KG1 (cell line): ENCODE measurements at regions not wholly inside any gene's neighbourhood (a gene's known extent, or its start where the extent isn't known, plus 50 kb on each side); places are given as distances from the start of the nearest gene placed in this dataset.

Experiments
- DNase-seq: peaks from one replicate; lab custom pipeline; 2025; lab: John Stamatoyannopoulos, UW

DNA sequence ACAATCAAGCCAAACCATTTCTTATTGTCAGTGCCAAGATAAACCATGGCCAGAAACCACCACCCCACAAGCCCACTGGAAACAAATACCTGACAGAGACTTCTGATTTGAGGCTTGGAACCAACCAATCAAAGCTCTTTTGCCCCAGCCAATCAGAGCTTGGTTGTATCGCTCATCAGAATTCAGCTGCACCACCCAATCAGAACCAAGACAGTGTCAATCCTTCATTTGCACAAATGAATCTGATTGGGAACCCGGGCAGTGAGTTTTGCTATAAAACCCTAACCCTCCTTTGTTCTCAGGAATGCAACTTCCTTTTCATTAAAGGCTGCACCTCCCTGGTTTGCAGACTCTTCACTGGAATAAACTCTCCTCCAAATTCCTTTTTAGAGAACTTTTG lies 87.4 kb downstream of the ELAPOR2 start:
- no peak for DNase-seq

DNA sequence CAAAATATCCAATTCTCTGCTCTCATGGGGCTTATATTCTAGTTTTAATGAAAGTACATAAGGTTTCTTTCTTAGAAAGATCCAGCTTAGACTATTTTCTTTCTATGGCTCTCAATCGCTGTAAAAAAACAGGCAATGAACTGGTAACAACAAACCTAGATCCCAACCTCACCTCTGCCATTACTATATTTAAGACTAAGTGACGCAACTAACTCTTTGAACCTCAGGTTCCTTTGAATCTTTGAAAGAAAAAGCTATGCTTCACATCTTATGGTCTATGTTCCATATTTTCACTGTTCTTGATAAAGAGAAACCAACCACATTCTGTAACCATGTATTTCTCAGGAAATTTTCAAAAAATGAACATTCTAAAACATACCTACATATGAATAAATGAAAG lies 88.5 kb downstream of the ELAPOR2 start:
- no peak for DNase-seq

GRCh38 chr7:86970547-86970946 lies 88.9 kb downstream of the ELAPOR2 start:
- no peak for DNase-seq

- no peak for DNase-seq
These were observed 89.6 kb downstream of the ELAPOR2 start for GRCh38 chr7:86969865-86970264.

DNA sequence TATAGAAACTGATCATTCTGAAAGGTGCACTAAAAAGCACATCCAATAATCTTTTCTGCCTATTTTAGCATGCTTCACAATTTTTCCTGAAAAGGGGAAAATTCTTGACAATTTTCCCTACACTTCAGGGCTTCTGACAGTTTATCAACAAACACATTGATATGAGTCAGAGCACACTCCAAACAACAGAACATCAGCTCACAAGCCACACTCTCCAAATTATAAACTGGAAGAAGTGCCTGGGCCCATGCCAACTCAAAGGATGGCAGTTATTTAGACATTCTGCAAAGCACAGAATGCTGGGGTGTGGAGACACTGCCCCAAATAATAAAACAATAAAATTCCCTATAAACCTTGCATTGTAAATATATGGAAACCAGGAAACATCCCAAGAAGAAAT lies 90.8 kb downstream of the ELAPOR2 start:
- DNase-seq, result no peak

GRCh38 chr7:86966916-86967315 lies 92.5 kb downstream of the ELAPOR2 start:
- no peak for DNase-seq

GRCh38 chr7:86965727-86966120 lies 93.7 kb downstream of the ELAPOR2 start:
- DNase-seq, result no peak

- DNase-seq, result no peak
These were observed 94.3 kb downstream of the ELAPOR2 start for GRCh38 chr7:86964973-86965726.

DNA sequence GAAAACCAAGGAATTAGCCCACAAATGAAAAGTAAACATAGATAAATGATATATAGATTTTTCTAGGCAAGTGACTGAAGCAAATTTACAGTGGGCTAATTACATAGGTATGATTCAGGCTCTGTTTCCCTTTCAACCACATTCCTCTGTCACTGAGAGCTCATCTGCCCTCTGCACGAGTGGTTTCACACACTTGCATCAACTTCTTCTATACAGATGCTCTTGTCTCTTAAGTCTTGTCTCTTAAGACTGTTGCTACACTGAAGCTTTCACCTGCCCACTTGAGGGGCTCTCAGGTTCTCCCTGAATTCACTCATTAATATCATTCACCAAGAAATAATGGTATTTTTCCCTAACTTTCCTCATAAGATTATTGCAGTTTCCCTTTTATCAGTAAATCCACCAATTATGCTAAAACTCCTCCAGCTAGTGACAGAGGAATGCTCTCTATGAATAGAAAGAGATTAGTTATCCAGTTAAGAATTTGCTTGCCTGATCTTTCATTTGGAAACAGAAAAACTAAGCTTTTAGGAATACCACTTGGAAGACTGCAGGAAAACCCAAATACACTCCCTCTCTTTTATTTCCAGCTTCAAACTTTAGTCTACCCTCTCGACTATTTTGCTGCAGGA lies 95.7 kb downstream of the ELAPOR2 start:
- DNase-seq, result no peak

GRCh38 chr7:86962623-86963022 lies 96.8 kb downstream of the ELAPOR2 start:
- DNase-seq, result no peak

GRCh38 chr7:86961686-86962085 lies 97.8 kb downstream of the ELAPOR2 start:
- DNase-seq, result no peak

GRCh38 chr7:86958380-86958779 lies 101.1 kb downstream of the ELAPOR2 start:
- DNase-seq, result no peak

GRCh38 chr7:86956567-86956966 lies 102.9 kb downstream of the ELAPOR2 start:
- no peak for DNase-seq

DNA sequence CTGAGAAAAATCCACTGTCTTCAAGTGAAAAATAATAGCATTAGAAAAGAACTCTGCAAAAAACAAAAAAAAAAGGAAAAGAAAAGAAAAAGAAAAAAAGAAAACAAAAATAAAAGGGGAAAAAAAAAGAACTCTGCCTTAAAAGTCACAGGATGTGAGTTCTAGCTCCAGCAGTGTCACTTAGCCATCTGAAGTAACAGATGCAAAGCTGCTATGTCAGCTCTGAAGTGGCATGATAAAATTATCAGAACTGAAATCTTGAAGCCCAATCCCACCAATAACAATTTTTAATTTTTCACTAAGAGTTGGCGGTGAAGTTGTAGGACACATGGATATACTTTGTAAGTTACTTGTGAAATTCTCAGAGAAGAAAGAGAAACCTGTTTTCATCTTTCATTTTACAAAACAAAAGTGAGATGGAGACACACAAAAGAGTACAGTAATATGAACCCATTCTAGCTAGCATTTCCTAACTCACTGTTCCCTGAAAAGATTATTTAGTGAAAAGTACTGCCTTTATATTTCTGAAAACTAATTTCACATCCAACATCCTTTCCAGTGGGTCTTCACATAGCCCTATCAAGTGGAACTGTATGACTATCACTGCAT lies 103.5 kb downstream of the ELAPOR2 start:
- no peak for DNase-seq

- DNase-seq, result no peak
These were observed 104.5 kb downstream of the ELAPOR2 start for GRCh38 chr7:86954971-86955370.

DNA sequence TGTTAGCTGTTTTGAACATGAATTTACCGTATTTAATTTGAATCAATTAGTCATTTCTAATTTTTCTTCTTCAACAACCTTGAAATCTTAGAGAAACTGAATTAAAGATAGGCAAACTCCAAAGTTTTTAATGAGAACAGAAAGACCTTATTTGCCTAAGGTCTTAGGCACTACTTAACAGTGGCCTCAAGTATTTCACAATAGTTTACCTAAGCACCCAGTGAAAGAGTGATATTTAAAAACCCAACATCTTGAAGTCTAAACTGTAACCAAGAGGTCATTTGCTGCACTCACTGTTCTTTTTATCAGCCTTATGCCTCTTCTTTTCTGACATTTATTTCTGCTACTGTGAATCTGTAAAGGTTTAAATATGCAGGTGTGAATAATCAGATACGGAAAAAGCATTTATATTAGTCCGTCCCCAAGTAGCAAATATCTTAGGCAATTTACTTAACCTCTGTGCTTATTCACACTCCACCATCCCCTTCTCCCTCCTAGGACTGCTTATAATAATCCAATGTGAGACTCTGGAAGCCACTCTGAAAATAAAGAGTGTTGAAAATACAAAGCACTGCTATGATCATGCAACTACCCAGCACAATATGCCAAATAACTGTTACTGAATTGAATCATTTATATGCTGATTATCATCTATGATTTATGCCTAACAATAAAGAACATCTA lies 105.7 kb downstream of the ELAPOR2 start:
- DNase-seq, result no peak

- DNase-seq, result no peak
These were observed 106.2 kb downstream of the ELAPOR2 start for GRCh38 chr7:86953219-86953618.

- no peak for DNase-seq
These were observed 107.6 kb downstream of the ELAPOR2 start for GRCh38 chr7:86951895-86952294.

DNA sequence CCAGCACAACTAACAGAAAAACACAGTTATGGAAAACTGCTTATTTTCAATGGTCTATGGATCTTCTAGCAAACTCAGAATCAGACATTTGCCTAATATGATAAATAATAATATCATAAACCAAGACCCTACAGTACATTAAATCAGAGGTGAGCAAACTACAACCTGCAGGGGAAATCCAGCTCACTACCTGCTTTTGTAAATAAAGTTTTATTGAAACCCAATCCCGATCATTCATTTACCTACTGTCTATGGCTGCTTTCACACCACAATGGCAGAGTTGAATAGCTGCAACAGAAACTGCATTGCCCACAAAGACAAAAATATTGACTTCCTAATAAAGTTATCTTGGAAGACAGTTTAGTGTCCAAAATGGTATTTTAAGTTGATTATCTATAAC lies 108.5 kb downstream of the ELAPOR2 start:
- DNase-seq, result no peak

GRCh38 chr7:86950360-86950759 lies 109.1 kb downstream of the ELAPOR2 start:
- no peak for DNase-seq

- DNase-seq, result no peak
These were observed 109.6 kb downstream of the ELAPOR2 start for GRCh38 chr7:86949779-86950260.

- no peak for DNase-seq
These were observed 110.2 kb downstream of the ELAPOR2 start for GRCh38 chr7:86949052-86949778.
